HL-60 (cell line): ENCODE measurements at regions not wholly inside any gene's neighbourhood (a gene's known extent, or its start where the extent isn't known, plus 50 kb on each side); places are given as distances from the start of the nearest gene placed in this dataset.

Experiments used
- CTCF ChIP-seq: IDR thresholded peaks from one replicate; pipeline ENCODE4 v1.5.1; 2011; ENCODE audit warnings: low read length, control low read depth, inconsistent platforms; ENCODE audit not compliant: insufficient read depth
- POLR2AphosphoS5 ChIP-seq: IDR thresholded peaks from 2 replicates; pipeline ENCODE4 v1.6.1; 2012; ENCODE audit warnings: low read depth

- TF ChIP-seq CTCF = no peak
- TF ChIP-seq POLR2AphosphoS5 = no peak
These were observed 87.9 kb upstream of the KCNH8 start for GRCh38 chr3:19060404-19060803.
